H9 (cell line): ENCODE measurements at regions not wholly inside any gene's neighbourhood (a gene's known extent, or its start where the extent isn't known, plus 50 kb on each side); places are given as distances from the start of the nearest gene placed in this dataset.
A peak's percentile ranks its signal among the peaks of the same experiment; 100 is the strongest.

Experiments
- DNase-seq: peaks from one replicate; pipeline ENCODE4 v3.0.0-alpha.2; 2017
- H2AFZ ChIP-seq: one replicate; pipeline ENCODE4 v1.6.1; 2013; ENCODE audit warnings: mild to moderate bottlenecking, low read length, control low read depth, moderate library complexity
- H2AK5ac ChIP-seq: 2 replicates; pipeline ENCODE4 v1.6.1; 2013; ENCODE audit warnings: low read length, control low read depth, mixed read lengths; ENCODE audit not compliant: insufficient read length
- H2BK120ac ChIP-seq: one replicate; pipeline ENCODE4 v1.6.1; 2013; ENCODE audit warnings: low read depth, mild to moderate bottlenecking, low read length, control low read depth, inconsistent platforms; ENCODE audit not compliant: poor library complexity, severe bottlenecking
- H2BK12ac ChIP-seq: 2 replicates; pipeline ENCODE4 v1.6.1; 2013; ENCODE audit warnings: low read length, control low read depth, mixed read lengths, low read depth; ENCODE audit not compliant: insufficient read length
- H2BK15ac ChIP-seq: 2 replicates; pipeline ENCODE4 v1.6.1; 2013; ENCODE audit warnings: low read depth, low read length, control low read depth
- H2BK20ac ChIP-seq: one replicate; pipeline ENCODE4 v1.6.1; 2013; ENCODE audit warnings: low read depth, mild to moderate bottlenecking, low read length, control low read depth, inconsistent platforms; ENCODE audit not compliant: poor library complexity, severe bottlenecking
- H2BK5ac ChIP-seq: 2 replicates; pipeline ENCODE4 v1.6.1; 2013; ENCODE audit warnings: low read length, control low read depth, mixed read lengths; ENCODE audit not compliant: insufficient read length
- H3K14ac ChIP-seq: 2 replicates; pipeline ENCODE4 v1.6.1; 2013; ENCODE audit warnings: low read length, control low read depth; ENCODE audit not compliant: insufficient read depth
- H3K18ac ChIP-seq: 2 replicates; pipeline ENCODE4 v1.6.1; 2013; ENCODE audit warnings: low read depth, mild to moderate bottlenecking, mixed read lengths, low read length, control low read depth; ENCODE audit not compliant: insufficient read length
- H3K23ac ChIP-seq: 2 replicates; pipeline ENCODE4 v1.6.1; 2013; ENCODE audit warnings: low read length, control low read depth, mixed read lengths, low read depth; ENCODE audit not compliant: insufficient read length
- H3K23me2 ChIP-seq: 2 replicates; pipeline ENCODE4 v1.6.1; 2013; ENCODE audit warnings: low read depth, mild to moderate bottlenecking, mixed read lengths, low read length, control low read depth; ENCODE audit not compliant: insufficient read length, poor library complexity, severe bottlenecking
- H3K27ac ChIP-seq: 2 replicates; pipeline ENCODE4 v1.5.1; 2013; ENCODE audit warnings: low read length, control low read depth, mixed read lengths, low read depth; ENCODE audit not compliant: insufficient read length
- H3K27me3 ChIP-seq: 2 replicates; pipeline ENCODE4 v1.6.1; 2013; ENCODE audit warnings: low read length, control low read depth, inconsistent platforms; ENCODE audit not compliant: insufficient read depth
- H3K4ac ChIP-seq: 2 replicates; pipeline ENCODE4 v1.6.1; 2013; ENCODE audit warnings: low read depth, mild to moderate bottlenecking, control low read depth, inconsistent platforms, low read length, moderate library complexity
- H3K4me1 ChIP-seq: 2 replicates; pipeline ENCODE4 v1.6.1; 2013; ENCODE audit warnings: low read length, control low read depth, inconsistent platforms; ENCODE audit not compliant: insufficient read depth
- H3K4me2 ChIP-seq: 2 replicates; pipeline ENCODE4 v1.6.1; 2013; ENCODE audit warnings: low read length, control low read depth, mixed read lengths; ENCODE audit not compliant: insufficient read length, insufficient read depth
- H3K56ac ChIP-seq: 2 replicates; pipeline ENCODE4 v1.6.1; 2013; ENCODE audit warnings: low read depth, mild to moderate bottlenecking, mixed read lengths, low read length, control low read depth; ENCODE audit not compliant: insufficient read length
- H3K79me1 ChIP-seq: 2 replicates; pipeline ENCODE4 v1.6.1; 2013; ENCODE audit warnings: low read depth, mild to moderate bottlenecking, moderate library complexity, low read length, control low read depth, inconsistent platforms; ENCODE audit not compliant: insufficient read depth, poor library complexity, severe bottlenecking
- H3K79me2 ChIP-seq: 2 replicates; pipeline ENCODE4 v1.6.1; 2013; ENCODE audit warnings: low read length, control low read depth, inconsistent platforms; ENCODE audit not compliant: insufficient read depth
- H3K9ac ChIP-seq: 2 replicates; pipeline ENCODE4 v1.6.1; 2013; ENCODE audit warnings: low read length, control low read depth, mixed read lengths; ENCODE audit not compliant: insufficient read length; ENCODE audit errors: extremely low read depth
- H3K9me3 ChIP-seq: one replicate; pipeline ENCODE4 v1.6.1; 2013; ENCODE audit warnings: low read depth, low read length, inconsistent platforms; ENCODE audit not compliant: control insufficient read depth
- H3T11ph ChIP-seq: one replicate; pipeline ENCODE4 v1.6.1; 2013; ENCODE audit warnings: mild to moderate bottlenecking, low read length, control low read depth, inconsistent platforms
- H4K20me1 ChIP-seq: one replicate; pipeline ENCODE4 v1.6.1; 2013; ENCODE audit not compliant: control insufficient read depth, insufficient read length, insufficient read depth
- H4K5ac ChIP-seq: 2 replicates; pipeline ENCODE4 v1.6.1; 2013; ENCODE audit warnings: low read depth, mild to moderate bottlenecking, mixed read lengths, low read length, control low read depth; ENCODE audit not compliant: insufficient read length
- H4K8ac ChIP-seq: replicated peaks from 2 replicates; pipeline ENCODE4 v1.6.1; 2013; ENCODE audit warnings: low read length, control low read depth, mixed read lengths, low read depth; ENCODE audit not compliant: insufficient read length
- H4K91ac ChIP-seq: 2 replicates; pipeline ENCODE4 v1.6.1; 2013; ENCODE audit warnings: low read depth, mild to moderate bottlenecking, moderate library complexity, mixed read lengths, low read length, control low read depth; ENCODE audit not compliant: insufficient read length
- H3K27ac Mint-ChIP-seq, 3 experiments: 2 replicates in 2 of 3; 3 replicates in 1 of 3; pipeline ENCODE4 v1.8.0; 2020 to 2021; ENCODE audit warnings: mixed read lengths in 3 of 3, mild to moderate bottlenecking in 1 of 3, moderate library complexity in 1 of 3
- H3K27me3 Mint-ChIP-seq: 2 replicates; pipeline ENCODE4 v1.8.0; 2021; ENCODE audit warnings: low read depth, mild to moderate bottlenecking, moderate library complexity, mixed read lengths
- H3K36me3 Mint-ChIP-seq, 3 experiments: 2 replicates in 2 of 3; 3 replicates in 1 of 3; pipeline ENCODE4 v1.8.0; 2020 to 2021; ENCODE audit warnings: low read depth in 3 of 3, mixed read lengths in 3 of 3; ENCODE audit not compliant: insufficient read depth in 1 of 3
- H3K4me1 Mint-ChIP-seq, 2 experiments: 2 replicates each; pipeline ENCODE4 v1.8.0; 2020; ENCODE audit warnings: mixed read lengths in 2 of 2
- H3K4me3 Mint-ChIP-seq, 2 experiments: 2 replicates in 1 of 2; 3 replicates in 1 of 2; pipeline ENCODE4 v1.8.0; 2020 to 2021; ENCODE audit warnings: mild to moderate bottlenecking in 2 of 2, mixed read lengths in 2 of 2, moderate library complexity in 1 of 2
- H3K9me3 Mint-ChIP-seq, 2 experiments: 2 replicates in 1 of 2; 3 replicates in 1 of 2; pipeline ENCODE4 v1.8.0; 2020; ENCODE audit warnings: mild to moderate bottlenecking in 2 of 2, mixed read lengths in 2 of 2, moderate library complexity in 1 of 2
- CTCF ChIP-seq: fragments of 200-600 bp; sonication (generic); conservative IDR thresholded peaks from 3 replicates; pipeline ENCODE4 v1.8.0; 2021; ENCODE audit warnings: antibody characterized with exemption, mild to moderate bottlenecking

GRCh38 chr4:38426532-38426931, 237.5 kb upstream of the KLF3 start:
- no peak overlapping the region for H2BK5ac ChIP-seq

More at GRCh38 chr4:38426532-38426931, 237.5 kb upstream of the KLF3 start:
- Mint-ChIP-seq H3K27ac (peak overlapping the region in 1 of 3 experiments; percentile 25; a peak in 1 of 7 replicates), H3K36me3 (no peaks in the 10 kb centered on the region; a peak in 2 of 7 replicates), H3K27me3 (no peaks in the 10 kb centered on the region; the same call in none of the 2 replicates), H3K9me3 (no peaks in the 10 kb centered on the region; a peak in 1 of 5 replicates), H3K4me1 (peaks cover 23% of the 10 kb centered on the region in 2 experiments), H3K4me3 (no peak overlapping the region)
- Histone ChIP-seq H3K4me1 (peaks cover 2% of the 10 kb centered on the region; the same call in 1 of the 2 replicates), H3K9me3 (no peaks in the 10 kb centered on the region), H3K9ac (no peak overlapping the region), H4K91ac (no peak overlapping the region), H3K79me2 (no peaks in the 10 kb centered on the region), H2BK20ac (no peak overlapping the region), H3K14ac (no peak overlapping the region), H2BK12ac (no peak overlapping the region), H3K23me2 (no peaks in the 10 kb centered on the region), H4K20me1 (no peaks in the 10 kb centered on the region), H3K4ac (no peak overlapping the region), H3K18ac (no peak overlapping the region), H3K56ac (no peak overlapping the region), H3T11ph (no peak overlapping the region), H3K27me3 (no peaks in the 10 kb centered on the region), H2AFZ (no peak overlapping the region), H3K79me1 (no peaks in the 10 kb centered on the region), H2BK120ac (no peak overlapping the region), H2BK15ac (no peak overlapping the region), H3K4me2 (no peak overlapping the region), H2AK5ac (no peak overlapping the region), H4K8ac (no peak overlapping the region), H3K23ac (no peak overlapping the region), H4K5ac (no peak overlapping the region), H3K27ac (no peak overlapping the region)
- no peak for DNase-seq
- no peak for TF ChIP-seq CTCF
